Trophoblast cell (in vitro differentiated cells and primary cell): ENCODE measurements at regions not wholly inside any gene's neighbourhood (a gene's known extent, or its start where the extent isn't known, plus 50 kb on each side); places are given as distances from the start of the nearest gene placed in this dataset.

Experiments used
- DNase-seq, 2 donors: peaks; one replicate each; pipeline ENCODE4 v3.0.0-alpha.2; 2016
- H2AFZ ChIP-seq: 2 replicates; pipeline ENCODE4 v1.6.1; 2013; ENCODE audit warnings: low read length, moderate library complexity, mild to moderate bottlenecking; ENCODE audit not compliant: insufficient read depth, poor library complexity
- H2AK5ac ChIP-seq: 2 replicates; pipeline ENCODE4 v1.6.1; 2013; ENCODE audit warnings: mild to moderate bottlenecking, low read length
- H2BK120ac ChIP-seq: 2 replicates; pipeline ENCODE4 v1.6.1; 2013; ENCODE audit warnings: low read length, mild to moderate bottlenecking, moderate library complexity; ENCODE audit not compliant: insufficient read depth, poor library complexity
- H2BK12ac ChIP-seq: 2 replicates; pipeline ENCODE4 v1.6.1; 2013; ENCODE audit warnings: mild to moderate bottlenecking, low read length, moderate library complexity
- H2BK5ac ChIP-seq: 2 replicates; pipeline ENCODE4 v1.6.1; 2013; ENCODE audit warnings: low read length, low read depth, moderate library complexity, mild to moderate bottlenecking; ENCODE audit not compliant: poor library complexity
- H3K14ac ChIP-seq: 2 replicates; pipeline ENCODE4 v1.6.1; 2013; ENCODE audit warnings: mild to moderate bottlenecking, low read length
- H3K18ac ChIP-seq: 2 replicates; pipeline ENCODE4 v1.6.1; 2013; ENCODE audit warnings: mild to moderate bottlenecking, low read length
- H3K23ac ChIP-seq: 2 replicates; pipeline ENCODE4 v1.6.1; 2013; ENCODE audit warnings: low read length
- H3K27ac ChIP-seq: 2 replicates; pipeline ENCODE4 v1.5.1; 2013; ENCODE audit warnings: low read depth, mild to moderate bottlenecking, inconsistent platforms, low read length, moderate library complexity
- H3K27me3 ChIP-seq: 2 replicates; pipeline ENCODE4 v1.6.1; 2013; ENCODE audit warnings: inconsistent platforms, mild to moderate bottlenecking, low read length, moderate library complexity; ENCODE audit not compliant: insufficient read depth
- H3K36me3 ChIP-seq, 2 experiments: 1 replicate in 1 of 2; 2 replicates in 1 of 2; pipeline ENCODE4 v1.6.1; 2013; ENCODE audit warnings: low read length in 2 of 2, mild to moderate bottlenecking in 2 of 2, moderate library complexity in 1 of 2; ENCODE audit not compliant: insufficient read depth in 2 of 2, control insufficient read depth in 1 of 2
- H3K4ac ChIP-seq: 2 replicates; pipeline ENCODE4 v1.6.1; 2013; ENCODE audit warnings: low read depth, mild to moderate bottlenecking, low read length, moderate library complexity
- H3K4me1 ChIP-seq, 2 experiments: 1 replicate in 1 of 2; 2 replicates in 1 of 2; pipeline ENCODE4 v1.6.1; 2013; ENCODE audit warnings: low read length in 2 of 2, mild to moderate bottlenecking in 2 of 2, moderate library complexity in 1 of 2; ENCODE audit not compliant: insufficient read depth in 2 of 2, control insufficient read depth in 1 of 2
- H3K4me2 ChIP-seq: 2 replicates; pipeline ENCODE4 v1.6.1; 2013; ENCODE audit warnings: inconsistent platforms, mild to moderate bottlenecking, low read length, moderate library complexity
- H3K4me3 ChIP-seq: 2 replicates; pipeline ENCODE4 v1.5.1; 2013; ENCODE audit warnings: mild to moderate bottlenecking, low read depth, low read length, inconsistent platforms
- H3K79me1 ChIP-seq: one replicate; pipeline ENCODE4 v1.6.1; 2013; ENCODE audit warnings: low read length
- H3K79me2 ChIP-seq: 2 replicates; pipeline ENCODE4 v1.6.1; 2013; ENCODE audit warnings: low read length, mild to moderate bottlenecking; ENCODE audit not compliant: control insufficient read depth, insufficient read depth, poor library complexity
- H3K9ac ChIP-seq: 2 replicates; pipeline ENCODE4 v1.6.1; 2013; ENCODE audit warnings: mild to moderate bottlenecking, low read length
- H3K9me3 ChIP-seq: 2 replicates; pipeline ENCODE4 v1.6.1; 2013; ENCODE audit warnings: low read depth, mild to moderate bottlenecking, control low read depth, inconsistent platforms, low read length; ENCODE audit not compliant: insufficient read depth
- H4K12ac ChIP-seq: 2 replicates; pipeline ENCODE4 v1.6.1; 2013; ENCODE audit warnings: low read depth, mild to moderate bottlenecking, low read length, moderate library complexity
- H4K8ac ChIP-seq: 2 replicates; pipeline ENCODE4 v1.6.1; 2013; ENCODE audit warnings: low read depth, mild to moderate bottlenecking, low read length, moderate library complexity
- H4K91ac ChIP-seq: one replicate; pipeline ENCODE4 v1.6.1; 2013; ENCODE audit warnings: low read depth, mild to moderate bottlenecking, low read length, moderate library complexity
- WGBS: extraction: QIAGEN DNeasy Blood & Tissue Kit; methylation state at CpG from one replicate; pipeline ENCODE4 v1.1.7; 2013; ENCODE audit warnings: missing lambda C conversion rate; ENCODE audit not compliant: insufficient read length, insufficient coverage; ENCODE audit errors: extremely low coverage; 5-methylcytosine and 5-hydroxymethylcytosine counted together

GRCh38 chr9:12497790-12498189 is 195.4 kb upstream of the TYRP1 start:
- no peak overlapping the region for H4K91ac ChIP-seq
- no peak overlapping the region for H3K18ac ChIP-seq
- no peak overlapping the region for H2BK12ac ChIP-seq
- no peak overlapping the region for H2BK120ac ChIP-seq
- H3K79me1 ChIP-seq, result peaks cover 5% of the 10 kb centered on the region
- no peaks in the 10 kb centered on the region for H3K79me2 ChIP-seq
- H2AK5ac ChIP-seq, result no peak overlapping the region
- no peak overlapping the region for H3K4me3 ChIP-seq
- no peak overlapping the region for H2BK5ac ChIP-seq
- DNase-seq, result no peak
- H3K23ac ChIP-seq, result no peak overlapping the region
- H4K12ac ChIP-seq, result no peak overlapping the region
- H3K9me3 ChIP-seq, result no peaks in the 10 kb centered on the region
- no peaks in the 10 kb centered on the region for H3K27me3 ChIP-seq
- H3K4me1 ChIP-seq, result peaks cover 2 to 5% of the 10 kb centered on the region in 2 experiments
- no peak overlapping the region for H2AFZ ChIP-seq
- H3K27ac ChIP-seq, result no peak overlapping the region
- H3K4ac ChIP-seq, result no peak overlapping the region
- H3K9ac ChIP-seq, result no peak overlapping the region
- H3K36me3 ChIP-seq, result no peaks in the 10 kb centered on the region
- H3K4me2 ChIP-seq, result no peak overlapping the region
- H3K14ac ChIP-seq, result no peak overlapping the region
- H4K8ac ChIP-seq, result no peak overlapping the region

GRCh38 chr9:12502520-12502919 is 190.7 kb upstream of the TYRP1 start:
- H2BK12ac ChIP-seq, result peak overlapping the region; percentile 40
- no peak overlapping the region for H3K4ac ChIP-seq
- H2AFZ ChIP-seq, result no peak overlapping the region
- no peak overlapping the region for H4K8ac ChIP-seq
- H3K4me3 ChIP-seq, result no peak overlapping the region
- H3K18ac ChIP-seq, result no peak overlapping the region
- H3K9me3 ChIP-seq, result no peaks in the 10 kb centered on the region
- H3K27me3 ChIP-seq, result no peaks in the 10 kb centered on the region
- peak overlapping the region; percentile 66 for H2BK120ac ChIP-seq
- no peak overlapping the region for H3K14ac ChIP-seq
- H4K91ac ChIP-seq, result peak overlapping the region; percentile 37
- no peak overlapping the region for H2BK5ac ChIP-seq
- no peak overlapping the region for H2AK5ac ChIP-seq
- no peaks in the 10 kb centered on the region for H3K79me1 ChIP-seq
- no peak overlapping the region for H4K12ac ChIP-seq
- H3K79me2 ChIP-seq, result no peaks in the 10 kb centered on the region
- no peaks in the 10 kb centered on the region for H3K4me1 ChIP-seq
- H3K36me3 ChIP-seq, result no peaks in the 10 kb centered on the region
- H3K4me2 ChIP-seq, result no peak overlapping the region
- H3K27ac ChIP-seq, result no peak overlapping the region
- H3K9ac ChIP-seq, result no peak overlapping the region
- no CpG with 5 or more reads among the region's 4 CpGs for WGBS
- DNase-seq, result no peak
- no peak overlapping the region for H3K23ac ChIP-seq

- no CpG with 5 or more reads among the region's 2 CpGs for WGBS
- H3K14ac ChIP-seq, result no peak overlapping the region
- no peak overlapping the region for H3K23ac ChIP-seq
These were observed 189.5 kb upstream of the TYRP1 start for GRCh38 chr9:12503606-12504122.

GRCh38 chr9:12510551-12510950 is 182.6 kb upstream of the TYRP1 start:
- Histone ChIP-seq H4K91ac (no peak overlapping the region), H3K79me2 (no peaks in the 10 kb centered on the region), H3K4me1 (no peaks in the 10 kb centered on the region), H2BK5ac (no peak overlapping the region), H4K12ac (no peak overlapping the region), H3K36me3 (no peaks in the 10 kb centered on the region), H3K4me2 (no peak overlapping the region), H3K18ac (no peak overlapping the region), H2BK12ac (no peak overlapping the region), H3K27ac (no peak overlapping the region), H3K23ac (no peak overlapping the region), H3K4ac (no peak overlapping the region), H3K9me3 (no peaks in the 10 kb centered on the region), H3K4me3 (no peak overlapping the region), H3K9ac (no peak overlapping the region), H3K14ac (no peak overlapping the region), H2AK5ac (no peak overlapping the region), H2AFZ (no peak overlapping the region), H4K8ac (no peak overlapping the region), H3K79me1 (no peaks in the 10 kb centered on the region), H2BK120ac (no peak overlapping the region), H3K27me3 (no peaks in the 10 kb centered on the region)
- DNase-seq, result no peak
- no CpG with 5 or more reads among the region's 3 CpGs for WGBS

More at GRCh38 chr9:12503606-12504122, 189.5 kb upstream of the TYRP1 start:
- Histone ChIP-seq H3K4me3 (no peak overlapping the region), H2BK5ac (no peak overlapping the region), H3K27ac (no peak overlapping the region), H4K8ac (no peak overlapping the region), H3K4me2 (no peak overlapping the region), H3K4ac (no peak overlapping the region), H4K91ac (no peak overlapping the region), H2AFZ (no peak overlapping the region), H4K12ac (no peak overlapping the region), H3K18ac (no peak overlapping the region), H3K36me3 (no peaks in the 10 kb centered on the region), H3K79me1 (no peaks in the 10 kb centered on the region), H3K79me2 (no peaks in the 10 kb centered on the region), H3K4me1 (no peaks in the 10 kb centered on the region), H2AK5ac (no peak overlapping the region), H3K9ac (no peak overlapping the region), H3K9me3 (no peaks in the 10 kb centered on the region), H3K27me3 (no peaks in the 10 kb centered on the region), H2BK12ac (no peak overlapping the region), H2BK120ac (no peak overlapping the region)
- DNase-seq, result peak; percentile 33 to 74
